Stimulated activated naive B cell treated with anti-CD40 and anti-IgM and Interleukin-4, amounts not matched to agents 10 μg/mL and 1 μg/mL and 100 μg/mL, for 72 hours (primary cell): ENCODE measurements at regions not wholly inside any gene's neighbourhood (a gene's known extent, or its start where the extent isn't known, plus 50 kb on each side); places are given as distances from the start of the nearest gene placed in this dataset.

Experiments used
- ATAC-seq, 2 donors: fragments of 150-1000 bp; cut with Tn5 transposase; replicated peaks; 2 replicates each; pipeline ENCODE4 v1.10.0; 2021; ENCODE audit warnings: moderate library complexity in 1 of 2
- DNase-seq: peaks from one replicate; pipeline ENCODE4 v3.0.0; 2021
- H3K27ac Mint-ChIP-seq: one replicate; pipeline ENCODE4 v1.8.0; 2022; ENCODE audit warnings: mild to moderate bottlenecking, mixed read lengths
- H3K27me3 Mint-ChIP-seq, 2 donors: one replicate each; pipeline ENCODE4 v1.8.0; 2022; ENCODE audit warnings: mixed read lengths in 2 of 2
- H3K36me3 Mint-ChIP-seq, 2 donors: one replicate each; pipeline ENCODE4 v1.8.0; 2022; ENCODE audit warnings: mixed read lengths in 2 of 2, mild to moderate bottlenecking in 1 of 2
- H3K4me1 Mint-ChIP-seq, 2 donors: one replicate each; pipeline ENCODE4 v1.8.0; 2022; ENCODE audit warnings: mixed read lengths in 2 of 2, mild to moderate bottlenecking in 1 of 2
- H3K4me3 Mint-ChIP-seq, 2 donors: one replicate each; pipeline ENCODE4 v1.8.0; 2022; ENCODE audit warnings: mild to moderate bottlenecking in 2 of 2, mixed read lengths in 2 of 2, moderate library complexity in 1 of 2
- H3K9me3 Mint-ChIP-seq, 2 donors: one replicate each; pipeline ENCODE4 v1.8.0; 2022; ENCODE audit warnings: mixed read lengths in 2 of 2, mild to moderate bottlenecking in 1 of 2

DNA sequence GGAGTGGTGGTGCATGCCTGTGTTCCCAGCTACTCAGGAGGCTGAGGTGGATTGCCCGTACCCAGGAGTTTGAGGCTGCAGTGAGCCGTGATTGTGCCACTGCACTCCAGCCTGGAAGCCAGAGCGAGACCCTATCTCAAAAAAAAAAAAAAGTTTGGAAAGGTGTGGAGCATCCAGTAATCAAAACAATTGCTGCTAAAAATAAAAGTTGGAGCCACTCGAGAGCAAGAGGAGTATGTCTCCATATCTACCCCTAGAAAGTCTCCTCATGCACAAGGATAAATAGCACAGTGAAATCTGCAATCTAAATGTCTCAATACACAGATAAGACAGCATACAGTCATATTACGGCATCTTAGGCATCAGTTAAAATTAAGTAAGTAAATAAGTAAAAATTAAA lies 81.5 kb upstream of the NEBL start:
- H3K4me1 Mint-ChIP-seq: no peaks in the 10 kb centered on the region
- H3K9me3 Mint-ChIP-seq: no peaks in the 10 kb centered on the region
- H3K4me3 Mint-ChIP-seq: no peak overlapping the region
- ATAC-seq: no peak
- no peaks in the 10 kb centered on the region for H3K27me3 Mint-ChIP-seq
- DNase-seq: no peak
- H3K27ac Mint-ChIP-seq: no peak overlapping the region
- H3K36me3 Mint-ChIP-seq: no peaks in the 10 kb centered on the region

DNA sequence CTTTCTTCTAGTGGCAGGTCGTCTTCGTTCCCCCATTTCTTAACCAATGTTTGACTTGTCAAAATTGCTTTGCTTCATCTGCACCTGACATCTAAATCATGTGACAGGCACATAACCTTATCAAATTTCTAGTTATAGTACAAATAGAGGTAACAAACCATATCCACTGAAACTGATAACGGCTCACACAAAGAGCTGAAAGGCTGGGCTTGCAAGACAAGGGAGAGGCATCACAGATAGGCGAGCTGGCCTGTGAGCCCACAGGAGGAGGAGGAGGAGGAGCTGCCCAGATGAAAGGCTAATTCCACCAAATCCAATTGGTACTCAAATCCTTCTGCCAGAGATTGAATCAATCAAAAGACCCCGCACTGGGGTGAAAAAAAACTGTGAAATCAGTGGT lies 80.2 kb upstream of the NEBL start:
- no peak for DNase-seq
- Mint-ChIP-seq H3K27ac (no peak overlapping the region), H3K9me3 (no peaks in the 10 kb centered on the region), H3K27me3 (no peaks in the 10 kb centered on the region), H3K36me3 (no peaks in the 10 kb centered on the region), H3K4me1 (no peaks in the 10 kb centered on the region), H3K4me3 (no peak overlapping the region)
- no peak for ATAC-seq

GRCh38 chr10:20976891-20977290 lies 79.8 kb upstream of the NEBL start:
- H3K4me1 Mint-ChIP-seq: no peaks in the 10 kb centered on the region
- no peaks in the 10 kb centered on the region for H3K27me3 Mint-ChIP-seq
- DNase-seq: no peak
- no peaks in the 10 kb centered on the region for H3K36me3 Mint-ChIP-seq
- H3K4me3 Mint-ChIP-seq: no peak overlapping the region
- H3K27ac Mint-ChIP-seq: no peak overlapping the region
- no peak for ATAC-seq
- no peaks in the 10 kb centered on the region for H3K9me3 Mint-ChIP-seq

GRCh38 chr10:20976390-20976789 lies 79.3 kb upstream of the NEBL start:
- no peak for DNase-seq
- Mint-ChIP-seq H3K27ac (no peak overlapping the region), H3K9me3 (no peaks in the 10 kb centered on the region), H3K36me3 (no peaks in the 10 kb centered on the region), H3K27me3 (no peaks in the 10 kb centered on the region), H3K4me1 (no peaks in the 10 kb centered on the region), H3K4me3 (no peak overlapping the region)
- no peak for ATAC-seq

GRCh38 chr10:20975236-20975635 lies 78.1 kb upstream of the NEBL start:
- ATAC-seq (no peak), DNase-seq (no peak)
- H3K4me3 Mint-ChIP-seq: no peak overlapping the region
- no peak overlapping the region for H3K27ac Mint-ChIP-seq
- no peaks in the 10 kb centered on the region for H3K9me3 Mint-ChIP-seq
- H3K27me3 Mint-ChIP-seq: no peaks in the 10 kb centered on the region
- no peaks in the 10 kb centered on the region for H3K36me3 Mint-ChIP-seq
- H3K4me1 Mint-ChIP-seq: peaks cover 2 to 6% of the 10 kb centered on the region in 2 donors

GRCh38 chr10:20972925-20973324 lies 75.8 kb upstream of the NEBL start:
- ATAC-seq (no peak), DNase-seq (no peak)
- H3K36me3 Mint-ChIP-seq: no peaks in the 10 kb centered on the region
- no peak overlapping the region for H3K4me3 Mint-ChIP-seq
- no peaks in the 10 kb centered on the region for H3K27me3 Mint-ChIP-seq
- no peak overlapping the region for H3K27ac Mint-ChIP-seq
- H3K4me1 Mint-ChIP-seq: peaks cover 2 to 6% of the 10 kb centered on the region in 2 donors
- peaks cover 0 to 2% of the 10 kb centered on the region in 2 donors for H3K9me3 Mint-ChIP-seq

DNA sequence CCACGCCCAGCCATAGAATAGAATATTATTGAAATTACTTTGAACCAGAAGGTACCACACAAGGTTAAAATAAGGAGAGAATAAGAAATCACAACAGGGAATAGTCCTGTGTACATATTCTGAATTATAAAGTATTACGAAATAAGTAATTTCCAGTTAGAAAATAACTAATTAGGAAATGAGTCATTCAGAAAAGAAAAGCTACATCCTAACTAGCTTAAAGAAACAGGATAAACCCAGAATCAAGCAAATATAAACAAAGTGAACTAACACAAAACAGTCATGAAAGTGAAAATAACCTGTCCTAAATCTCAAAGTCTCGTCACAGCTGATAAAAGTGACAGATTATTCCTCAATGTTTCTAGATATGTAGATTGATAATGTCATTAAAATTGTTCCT lies 74.8 kb upstream of the NEBL start:
- H3K9me3 Mint-ChIP-seq: peaks cover 0 to 2% of the 10 kb centered on the region in 2 donors
- H3K4me3 Mint-ChIP-seq: no peak overlapping the region
- ATAC-seq (no peak), DNase-seq (no peak)
- H3K4me1 Mint-ChIP-seq: peaks cover 2 to 6% of the 10 kb centered on the region in 2 donors
- H3K27me3 Mint-ChIP-seq: no peaks in the 10 kb centered on the region
- no peak overlapping the region for H3K27ac Mint-ChIP-seq
- H3K36me3 Mint-ChIP-seq: no peaks in the 10 kb centered on the region

- Mint-ChIP-seq H3K9me3 (peaks cover 0 to 2% of the 10 kb centered on the region in 2 donors), H3K4me1 (peaks cover 2 to 6% of the 10 kb centered on the region in 2 donors), H3K27ac (no peak overlapping the region), H3K27me3 (no peaks in the 10 kb centered on the region), H3K4me3 (no peak overlapping the region), H3K36me3 (no peaks in the 10 kb centered on the region)
- ATAC-seq (no peak), DNase-seq (no peak)
These were observed 73.6 kb upstream of the NEBL start for GRCh38 chr10:20970708-20971107.

DNA sequence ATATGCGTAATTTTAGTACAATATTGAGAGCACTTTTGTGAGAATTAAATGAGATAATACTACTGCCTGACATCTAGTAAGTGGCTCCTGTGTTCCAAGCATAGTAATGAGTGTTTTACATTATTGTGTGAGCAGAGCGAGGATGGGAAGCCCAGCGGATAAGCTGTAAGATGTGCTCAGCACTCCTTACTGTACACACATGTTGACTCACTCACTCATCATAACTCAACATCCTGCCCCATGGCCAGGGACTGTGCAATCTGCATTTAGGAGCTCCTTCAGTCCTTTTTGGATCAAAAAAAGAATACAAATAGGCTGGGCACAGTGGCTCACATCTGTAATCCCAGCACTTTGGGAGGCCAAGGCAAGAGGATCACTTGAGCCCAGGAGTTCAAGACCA lies 72.9 kb upstream of the NEBL start:
- no peaks in the 10 kb centered on the region for H3K36me3 Mint-ChIP-seq
- no peak for DNase-seq
- no peak overlapping the region for H3K27ac Mint-ChIP-seq
- H3K4me1 Mint-ChIP-seq: peaks cover 2 to 6% of the 10 kb centered on the region in 2 donors
- no peaks in the 10 kb centered on the region for H3K27me3 Mint-ChIP-seq
- H3K9me3 Mint-ChIP-seq: peaks cover 0 to 5% of the 10 kb centered on the region in 2 donors
- ATAC-seq: no peak
- no peak overlapping the region for H3K4me3 Mint-ChIP-seq

- Mint-ChIP-seq H3K36me3 (no peaks in the 10 kb centered on the region), H3K27me3 (no peaks in the 10 kb centered on the region), H3K4me3 (no peak overlapping the region), H3K27ac (no peak overlapping the region), H3K4me1 (peaks cover 2 to 6% of the 10 kb centered on the region in 2 donors), H3K9me3 (peaks cover 0 to 6% of the 10 kb centered on the region in 2 donors)
- ATAC-seq: no peak
- no peak for DNase-seq
These were observed 69.3 kb upstream of the NEBL start for GRCh38 chr10:20966426-20966825.

GRCh38 chr10:20963721-20964595 lies 66.8 kb upstream of the NEBL start:
- Mint-ChIP-seq H3K36me3 (no peaks in the 10 kb centered on the region), H3K9me3 (peaks cover 0 to 6% of the 10 kb centered on the region in 2 donors), H3K27me3 (no peaks in the 10 kb centered on the region), H3K27ac (no peak overlapping the region), H3K4me1 (no peaks in the 10 kb centered on the region), H3K4me3 (no peak overlapping the region)
- no peak for ATAC-seq
- DNase-seq: no peak

DNA sequence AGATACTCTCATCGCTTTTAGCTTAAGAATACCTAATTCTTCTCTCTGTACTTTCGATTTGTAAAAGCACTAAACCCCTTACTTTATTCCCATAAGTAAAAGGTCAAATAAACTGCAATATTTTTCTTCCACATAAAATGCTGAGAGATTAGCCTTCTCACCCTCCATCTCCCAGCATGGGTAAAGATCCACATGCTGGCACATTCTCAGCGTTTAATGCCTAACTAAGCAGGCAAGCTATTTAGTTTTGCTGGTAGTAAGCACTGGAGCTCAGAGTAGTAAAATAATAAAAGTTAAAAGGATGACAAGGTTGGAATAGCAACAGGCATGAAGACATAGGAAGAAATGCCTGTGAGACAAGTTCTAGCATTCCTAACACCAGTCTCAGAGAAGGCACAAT lies 65.9 kb upstream of the NEBL start:
- peaks cover 0 to 4% of the 10 kb centered on the region in 2 donors for H3K9me3 Mint-ChIP-seq
- no peak overlapping the region for H3K4me3 Mint-ChIP-seq
- no peak overlapping the region for H3K27ac Mint-ChIP-seq
- H3K4me1 Mint-ChIP-seq: no peaks in the 10 kb centered on the region
- ATAC-seq (no peak), DNase-seq (no peak)
- no peaks in the 10 kb centered on the region for H3K27me3 Mint-ChIP-seq
- H3K36me3 Mint-ChIP-seq: no peaks in the 10 kb centered on the region

GRCh38 chr10:20962165-20962564 lies 65.1 kb upstream of the NEBL start:
- no peak for ATAC-seq
- Mint-ChIP-seq H3K4me1 (no peaks in the 10 kb centered on the region), H3K4me3 (no peak overlapping the region), H3K9me3 (peaks cover 0 to 4% of the 10 kb centered on the region in 2 donors), H3K36me3 (no peaks in the 10 kb centered on the region), H3K27ac (no peak overlapping the region), H3K27me3 (no peaks in the 10 kb centered on the region)
- DNase-seq: no peak

GRCh38 chr10:20959242-20959641 lies 62.1 kb upstream of the NEBL start:
- DNase-seq (no peak), ATAC-seq (no peak)
- peaks cover 3 to 13% of the 10 kb centered on the region in 2 donors for H3K27me3 Mint-ChIP-seq
- H3K9me3 Mint-ChIP-seq: no peaks in the 10 kb centered on the region
- H3K4me1 Mint-ChIP-seq: no peaks in the 10 kb centered on the region
- no peak overlapping the region for H3K4me3 Mint-ChIP-seq
- no peaks in the 10 kb centered on the region for H3K36me3 Mint-ChIP-seq
- H3K27ac Mint-ChIP-seq: no peak overlapping the region

DNA sequence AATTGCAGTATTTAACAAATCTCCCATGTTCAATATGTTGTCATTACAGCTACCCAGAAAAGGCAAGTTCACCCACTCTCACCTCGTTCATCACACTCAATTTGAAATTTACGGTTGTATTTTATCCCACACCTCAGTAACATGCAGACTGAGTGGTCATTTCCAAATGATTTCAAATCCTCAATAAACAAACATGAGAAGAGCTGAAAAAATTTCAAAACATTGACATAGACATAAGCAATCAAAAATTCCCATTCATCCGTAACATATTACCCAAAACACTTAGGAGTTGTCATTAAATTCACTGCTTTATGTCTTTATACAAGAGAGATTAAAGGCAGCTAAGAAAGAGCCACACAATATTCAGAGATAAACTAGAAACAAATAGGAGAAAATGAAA lies 61.7 kb upstream of the NEBL start:
- DNase-seq (no peak), ATAC-seq (no peak)
- Mint-ChIP-seq H3K9me3 (no peaks in the 10 kb centered on the region), H3K4me3 (no peak overlapping the region), H3K36me3 (no peaks in the 10 kb centered on the region), H3K27ac (no peak overlapping the region), H3K27me3 (peaks cover 3 to 13% of the 10 kb centered on the region in 2 donors), H3K4me1 (no peaks in the 10 kb centered on the region)
